ENCODE measurements at regions not wholly inside any gene's neighbourhood (a gene's known extent, or its start where the extent isn't known, plus 50 kb on each side); places are given as distances from the start of the nearest gene placed in this dataset.

GRCh38 chr3:11914651-11915050 is 68.0 kb upstream of the TAMM41 start:
- TF ChIP-seq GATA3 (IDR thresholded peaks at IDR 0.05; ENCODE audit: low read depth, low read length): no peak
- TF ChIP-seq GATA2 (IDR thresholded peaks at IDR 0.05; ENCODE audit: low read depth, low read length): no peak

GRCh38 chr3:11915621-11916424 is 69.1 kb upstream of the TAMM41 start:
- TF ChIP-seq GATA3 (IDR thresholded peaks at IDR 0.05; ENCODE audit: low read depth, low read length) (no peak), GATA2 (IDR thresholded peaks at IDR 0.05; ENCODE audit: low read depth, low read length) (no peak)

GRCh38 chr3:11917051-11917450 is 70.4 kb upstream of the TAMM41 start:
- TF ChIP-seq GATA2 (IDR thresholded peaks at IDR 0.05; ENCODE audit: low read depth, low read length) (no peak), GATA3 (IDR thresholded peaks at IDR 0.05; ENCODE audit: low read depth, low read length) (no peak)

GRCh38 chr3:11919390-11919789 is 72.7 kb upstream of the TAMM41 start:
- TF ChIP-seq GATA3 (IDR thresholded peaks at IDR 0.05; ENCODE audit: low read depth, low read length) (no peak), GATA2 (IDR thresholded peaks at IDR 0.05; ENCODE audit: low read depth, low read length) (no peak)

- TF ChIP-seq GATA2 (IDR thresholded peaks at IDR 0.05; ENCODE audit: low read depth, low read length): no peak
- no peak for TF ChIP-seq GATA3 (IDR thresholded peaks at IDR 0.05; ENCODE audit: low read depth, low read length)
Measured at GRCh38 chr3:11924518-11924917, 77.8 kb upstream of the TAMM41 start.

GRCh38 chr3:11928381-11928780 is 75.8 kb upstream of the SYN2 start:
- TF ChIP-seq GATA3 (IDR thresholded peaks at IDR 0.05; ENCODE audit: low read depth, low read length) (no peak), GATA2 (IDR thresholded peaks at IDR 0.05; ENCODE audit: low read depth, low read length) (no peak)

- TF ChIP-seq GATA2 (IDR thresholded peaks at IDR 0.05; ENCODE audit: low read depth, low read length): no peak
- TF ChIP-seq GATA3 (IDR thresholded peaks at IDR 0.05; ENCODE audit: low read depth, low read length): no peak
Measured at GRCh38 chr3:11929531-11929930, 74.7 kb upstream of the SYN2 start.

GRCh38 chr3:11930084-11930483 is 74.1 kb upstream of the SYN2 start:
- TF ChIP-seq GATA3 (IDR thresholded peaks at IDR 0.05; ENCODE audit: low read depth, low read length) (no peak), GATA2 (IDR thresholded peaks at IDR 0.05; ENCODE audit: low read depth, low read length) (no peak)

GRCh38 chr3:11932636-11933035 is 71.6 kb upstream of the SYN2 start:
- TF ChIP-seq GATA2 (IDR thresholded peaks at IDR 0.05; ENCODE audit: low read depth, low read length): no peak
- no peak for TF ChIP-seq GATA3 (IDR thresholded peaks at IDR 0.05; ENCODE audit: low read depth, low read length)

- no peak for TF ChIP-seq GATA3 (IDR thresholded peaks at IDR 0.05; ENCODE audit: low read depth, low read length)
- no peak for TF ChIP-seq GATA2 (IDR thresholded peaks at IDR 0.05; ENCODE audit: low read depth, low read length)
Measured at GRCh38 chr3:11933529-11933928, 70.7 kb upstream of the SYN2 start.

- no peak for TF ChIP-seq GATA3 (IDR thresholded peaks at IDR 0.05; ENCODE audit: low read depth, low read length)
Measured at GRCh38 chr3:11944052-11944673, 60.0 kb upstream of the SYN2 start.

- no peak for TF ChIP-seq GATA3 (IDR thresholded peaks at IDR 0.05; ENCODE audit: low read depth, low read length)
- TF ChIP-seq GATA2 (IDR thresholded peaks at IDR 0.05; ENCODE audit: low read depth, low read length): no peak
Measured at GRCh38 chr3:11948331-11948730, 55.9 kb upstream of the SYN2 start.

- TF ChIP-seq GATA3 (IDR thresholded peaks at IDR 0.05; ENCODE audit: low read depth, low read length) (no peak), GATA2 (IDR thresholded peaks at IDR 0.05; ENCODE audit: low read depth, low read length) (no peak)
Measured at GRCh38 chr3:11948866-11949265, 55.3 kb upstream of the SYN2 start.

GRCh38 chr3:11949351-11949750 is 54.8 kb upstream of the SYN2 start:
- TF ChIP-seq GATA3 (IDR thresholded peaks at IDR 0.05; ENCODE audit: low read depth, low read length) (no peak), GATA2 (IDR thresholded peaks at IDR 0.05; ENCODE audit: low read depth, low read length) (no peak)

GRCh38 chr3:11950576-11950975 is 53.6 kb upstream of the SYN2 start:
- TF ChIP-seq GATA2 (IDR thresholded peaks at IDR 0.05; ENCODE audit: low read depth, low read length) (no peak), GATA3 (IDR thresholded peaks at IDR 0.05; ENCODE audit: low read depth, low read length) (no peak)
